ENCODE measurements at regions not wholly inside any gene's neighbourhood (a gene's known extent, or its start where the extent isn't known, plus 50 kb on each side); places are given as distances from the start of the nearest gene placed in this dataset.

GRCh38 chr7:18402488-18403183 lies 92.9 kb upstream of the HDAC9 start:
- no peak for DNase-seq
- intact Hi-C loops (cut with micrococcal nuclease): no loop called here
- Mint-ChIP-seq H3K36me3 (no peaks in the 10 kb centered on the region), H3K9me3 (no peaks in the 10 kb centered on the region), H3K4me3 (no peak overlapping the region), H3K27ac (no peak overlapping the region), H3K4me1 (no peaks in the 10 kb centered on the region), H3K27me3 (peaks cover 2 to 6% of the 10 kb centered on the region in 2 donors)
- no peak overlapping the region for H3K4me3 ChIP-seq (ENCODE audit: low read length in 2 of 2)
- ChIA-PET CTCF (ENCODE audit: partially characterized antibody) (no interaction called here), POLR2A (ENCODE audit: partially characterized antibody) (no interaction called here)
- no peaks in the 10 kb centered on the region for H3K36me3 ChIP-seq (ENCODE audit: insufficient read depth, low read length)
- no peaks in the 10 kb centered on the region for H3K4me1 ChIP-seq (ENCODE audit: insufficient read depth, low read length)
- H3K27me3 ChIP-seq (ENCODE audit: insufficient read depth, low read length): no peaks in the 10 kb centered on the region
- no peak overlapping the region for H3K27ac ChIP-seq (ENCODE audit: low read depth, low read length)
- no peaks in the 10 kb centered on the region for H3K9me3 ChIP-seq (ENCODE audit: control insufficient read depth in 1 of 2, low read length in 2 of 2)

DNA sequence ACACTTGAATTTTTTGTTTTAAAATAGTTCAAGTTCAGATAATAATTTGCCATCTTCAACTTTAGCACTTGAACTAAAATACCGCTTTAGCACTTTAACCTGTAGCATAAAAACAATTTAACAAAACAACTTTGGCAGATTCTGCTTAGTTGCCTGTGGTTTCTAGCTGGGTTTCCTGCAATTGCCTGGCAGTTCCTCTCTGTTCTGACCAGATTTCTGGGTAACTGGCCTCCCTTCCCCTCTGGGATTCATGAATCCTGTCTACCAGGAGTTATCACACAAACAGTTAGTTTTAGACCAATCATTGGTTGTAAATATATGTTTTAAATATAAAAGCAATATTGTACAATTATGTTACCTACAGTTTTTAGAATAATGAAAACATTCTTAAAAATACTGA lies 89.8 kb upstream of the HDAC9 start:
- Mint-ChIP-seq H3K36me3 (no peaks in the 10 kb centered on the region), H3K27ac (no peak overlapping the region), H3K27me3 (peaks cover 2 to 5% of the 10 kb centered on the region in 2 donors), H3K4me3 (no peak overlapping the region), H3K4me1 (no peaks in the 10 kb centered on the region), H3K9me3 (no peaks in the 10 kb centered on the region)
- no peak for DNase-seq
- H3K27me3 ChIP-seq (ENCODE audit: insufficient read depth, low read length): no peaks in the 10 kb centered on the region
- ChIA-PET POLR2A (ENCODE audit: partially characterized antibody) (interaction anchor here (0.7 kb wide), 1 partner anchor 1285 kb away, joined by 3 read pairs; no protein-coding TSS in a partner anchor), CTCF (ENCODE audit: partially characterized antibody) (no interaction called here)
- H3K36me3 ChIP-seq (ENCODE audit: insufficient read depth, low read length): no peaks in the 10 kb centered on the region
- intact Hi-C loops (cut with micrococcal nuclease): no loop called here
- no peaks in the 10 kb centered on the region for H3K9me3 ChIP-seq (ENCODE audit: control insufficient read depth in 1 of 2, low read length in 2 of 2)
- H3K4me1 ChIP-seq (ENCODE audit: insufficient read depth, low read length): no peaks in the 10 kb centered on the region
- H3K27ac ChIP-seq (ENCODE audit: low read depth, low read length): no peak overlapping the region
- no peak overlapping the region for H3K4me3 ChIP-seq (ENCODE audit: low read length in 2 of 2)

DNA sequence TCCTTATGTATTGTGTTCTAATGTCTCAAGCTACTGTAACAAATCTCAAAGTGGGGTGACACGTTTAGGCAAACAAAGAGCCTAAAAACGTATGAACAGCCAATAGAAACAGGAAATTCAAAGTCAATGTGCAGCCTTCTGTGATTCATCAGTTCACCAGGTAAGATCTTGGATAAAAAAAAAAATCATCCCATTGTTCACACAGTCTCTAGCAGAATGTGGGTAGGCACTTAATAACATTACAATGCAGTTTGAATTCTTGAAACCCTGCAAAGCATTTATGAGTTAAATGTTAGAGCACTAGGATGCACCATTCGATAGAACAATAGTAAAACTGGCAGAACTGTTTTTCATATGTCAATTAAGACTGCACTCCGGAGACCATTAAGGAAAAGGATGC lies 88.2 kb upstream of the HDAC9 start:
- H3K27me3 ChIP-seq (ENCODE audit: insufficient read depth, low read length): no peaks in the 10 kb centered on the region
- ChIA-PET POLR2A (ENCODE audit: partially characterized antibody) (no interaction called here), CTCF (ENCODE audit: partially characterized antibody) (no interaction called here)
- no peak overlapping the region for H3K27ac ChIP-seq (ENCODE audit: low read depth, low read length)
- no peak for DNase-seq
- H3K4me1 ChIP-seq (ENCODE audit: insufficient read depth, low read length): no peaks in the 10 kb centered on the region
- Mint-ChIP-seq H3K9me3 (no peaks in the 10 kb centered on the region), H3K4me1 (no peaks in the 10 kb centered on the region), H3K27ac (no peak overlapping the region), H3K27me3 (peaks cover 2% of the 10 kb centered on the region in 2 donors), H3K4me3 (no peak overlapping the region), H3K36me3 (no peaks in the 10 kb centered on the region)
- intact Hi-C loops (cut with micrococcal nuclease): no loop called here
- H3K36me3 ChIP-seq (ENCODE audit: insufficient read depth, low read length): no peaks in the 10 kb centered on the region
- H3K9me3 ChIP-seq (ENCODE audit: control insufficient read depth in 1 of 2, low read length in 2 of 2): no peaks in the 10 kb centered on the region
- H3K4me3 ChIP-seq (ENCODE audit: low read length in 2 of 2): no peak overlapping the region

- H3K9me3 Mint-ChIP-seq: no peaks in the 10 kb centered on the region
- intact Hi-C loops (cut with micrococcal nuclease): no loop called here
- ChIA-PET CTCF (ENCODE audit: partially characterized antibody) (no interaction called here), POLR2A (ENCODE audit: partially characterized antibody) (no interaction called here)
- Histone ChIP-seq H3K27ac (ENCODE audit: low read depth, low read length) (no peak overlapping the region), H3K4me1 (ENCODE audit: insufficient read depth, low read length) (no peaks in the 10 kb centered on the region), H3K27me3 (ENCODE audit: insufficient read depth, low read length) (no peaks in the 10 kb centered on the region), H3K4me3 (ENCODE audit: low read length in 2 of 2) (no peak overlapping the region), H3K9me3 (ENCODE audit: control insufficient read depth in 1 of 2, low read length in 2 of 2) (no peaks in the 10 kb centered on the region), H3K36me3 (ENCODE audit: insufficient read depth, low read length) (no peaks in the 10 kb centered on the region)
- no peaks in the 10 kb centered on the region for H3K4me1 Mint-ChIP-seq
- no peak for DNase-seq
- peaks cover 2% of the 10 kb centered on the region in 2 donors for H3K27me3 Mint-ChIP-seq
- no peak overlapping the region for H3K4me3 Mint-ChIP-seq
- no peaks in the 10 kb centered on the region for H3K36me3 Mint-ChIP-seq
- H3K27ac Mint-ChIP-seq: no peak overlapping the region
Observed at GRCh38 chr7:18408461-18408860, 87.1 kb upstream of the HDAC9 start.

GRCh38 chr7:18408868-18409267 lies 86.7 kb upstream of the HDAC9 start:
- intact Hi-C loops (cut with micrococcal nuclease): no loop called here
- ChIA-PET POLR2A (ENCODE audit: partially characterized antibody) (no interaction called here), CTCF (ENCODE audit: partially characterized antibody) (no interaction called here)
- H3K27me3 ChIP-seq (ENCODE audit: insufficient read depth, low read length): no peaks in the 10 kb centered on the region
- H3K4me3 Mint-ChIP-seq: no peak overlapping the region
- H3K9me3 Mint-ChIP-seq: no peaks in the 10 kb centered on the region
- H3K27me3 Mint-ChIP-seq: peaks cover under 1% of the 10 kb centered on the region in 2 donors
- no peak overlapping the region for H3K27ac Mint-ChIP-seq
- no peaks in the 10 kb centered on the region for H3K36me3 Mint-ChIP-seq
- H3K4me1 Mint-ChIP-seq: no peaks in the 10 kb centered on the region
- no peaks in the 10 kb centered on the region for H3K4me1 ChIP-seq (ENCODE audit: insufficient read depth, low read length)
- H3K9me3 ChIP-seq (ENCODE audit: control insufficient read depth in 1 of 2, low read length in 2 of 2): no peaks in the 10 kb centered on the region
- no peaks in the 10 kb centered on the region for H3K36me3 ChIP-seq (ENCODE audit: insufficient read depth, low read length)
- no peak overlapping the region for H3K4me3 ChIP-seq (ENCODE audit: low read length in 2 of 2)
- no peak for DNase-seq
- no peak overlapping the region for H3K27ac ChIP-seq (ENCODE audit: low read depth, low read length)

DNA sequence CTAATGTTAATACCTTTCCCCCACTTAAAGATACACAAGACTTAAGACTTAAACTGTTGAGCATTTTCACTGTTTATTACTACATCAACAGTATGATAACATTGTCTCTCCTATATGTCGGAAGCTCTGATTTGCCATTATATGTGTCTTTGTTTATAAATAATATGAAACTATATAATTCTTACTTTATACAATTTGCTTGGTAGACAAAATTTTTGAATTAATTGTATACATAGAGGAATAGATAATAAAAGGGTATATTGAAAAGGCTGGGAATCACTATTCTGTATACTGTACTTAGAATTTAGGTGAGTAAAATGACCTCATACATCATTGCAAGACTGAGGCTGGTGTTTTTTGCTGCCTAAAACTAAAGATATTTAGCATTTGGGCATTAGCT lies 82.1 kb upstream of the HDAC9 start:
- CTCF ChIA-PET (ENCODE audit: partially characterized antibody): no interaction called here
- no peaks in the 10 kb centered on the region for H3K36me3 ChIP-seq (ENCODE audit: insufficient read depth, low read length)

DNA sequence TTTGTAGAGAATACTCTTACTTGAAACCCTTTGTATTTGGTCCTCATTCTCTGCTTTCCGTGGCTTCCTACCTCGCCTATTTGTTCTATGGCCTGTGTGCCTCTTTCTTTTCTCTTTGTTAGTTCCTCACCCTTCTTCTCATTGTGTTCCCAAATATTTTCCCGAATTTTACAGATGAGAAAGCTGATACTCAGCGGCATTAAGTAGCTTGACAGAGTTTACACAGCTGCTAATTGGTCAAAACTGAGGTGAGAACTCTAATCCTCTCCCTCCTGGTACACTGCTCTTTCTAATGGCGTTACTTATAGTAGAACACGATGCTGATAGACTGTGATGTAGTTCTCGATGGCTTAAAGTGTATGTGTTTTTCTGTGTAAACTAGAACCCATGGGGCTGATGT lies 80.7 kb upstream of the HDAC9 start:
- CTCF ChIA-PET (ENCODE audit: partially characterized antibody): no interaction called here
- no peaks in the 10 kb centered on the region for H3K27me3 ChIP-seq (ENCODE audit: insufficient read depth, low read length)
- no peaks in the 10 kb centered on the region for H3K9me3 ChIP-seq (ENCODE audit: control insufficient read depth in 1 of 2, low read length in 2 of 2)
- intact Hi-C loops (cut with micrococcal nuclease): no loop called here
- H3K36me3 ChIP-seq (ENCODE audit: insufficient read depth, low read length): no peaks in the 10 kb centered on the region
- H3K4me1 Mint-ChIP-seq: no peaks in the 10 kb centered on the region
- H3K9me3 Mint-ChIP-seq: peaks cover 0 to 2% (median 0%) of the 10 kb centered on the region in 8 donors
- H3K27ac Mint-ChIP-seq: no peak overlapping the region
- H3K27ac ChIP-seq (ENCODE audit: low read depth, low read length): no peak overlapping the region
- POLR2A ChIA-PET (ENCODE audit: partially characterized antibody): no interaction called here
- H3K4me3 ChIP-seq (ENCODE audit: low read length in 2 of 2): no peak overlapping the region
- no peak overlapping the region for H3K4me3 Mint-ChIP-seq
- peaks cover 0 to 1% of the 10 kb centered on the region in 2 donors for H3K27me3 Mint-ChIP-seq
- no peak for DNase-seq
- no peaks in the 10 kb centered on the region for H3K4me1 ChIP-seq (ENCODE audit: insufficient read depth, low read length)
- no peaks in the 10 kb centered on the region for H3K36me3 Mint-ChIP-seq

More for the DNA sequence above, 82.1 kb upstream of the HDAC9 start:
- Histone ChIP-seq H3K27me3 (ENCODE audit: insufficient read depth, low read length) (no peaks in the 10 kb centered on the region), H3K4me1 (ENCODE audit: insufficient read depth, low read length) (no peaks in the 10 kb centered on the region), H3K27ac (ENCODE audit: low read depth, low read length) (no peak overlapping the region), H3K4me3 (ENCODE audit: low read length in 2 of 2) (no peak overlapping the region), H3K9me3 (ENCODE audit: control insufficient read depth in 1 of 2, low read length in 2 of 2) (no peaks in the 10 kb centered on the region)
- no peaks in the 10 kb centered on the region for H3K4me1 Mint-ChIP-seq
- peaks cover 0 to 1% of the 10 kb centered on the region in 2 donors for H3K27me3 Mint-ChIP-seq
- POLR2A ChIA-PET (ENCODE audit: partially characterized antibody): no interaction called here
- H3K4me3 Mint-ChIP-seq: no peak overlapping the region
- no peaks in the 10 kb centered on the region for H3K36me3 Mint-ChIP-seq
- no peak for DNase-seq
- intact Hi-C loops (cut with micrococcal nuclease): no loop called here
- H3K9me3 Mint-ChIP-seq: peaks cover 0 to 2% (median 0%) of the 10 kb centered on the region in 8 donors
- H3K27ac Mint-ChIP-seq: no peak overlapping the region

- H3K27ac Mint-ChIP-seq: no peak overlapping the region
- no peaks in the 10 kb centered on the region for H3K9me3 ChIP-seq (ENCODE audit: control insufficient read depth in 1 of 2, low read length in 2 of 2)
- peaks cover 0 to 1% of the 10 kb centered on the region in 2 donors for H3K27me3 Mint-ChIP-seq
- no peak overlapping the region for H3K27ac ChIP-seq (ENCODE audit: low read depth, low read length)
- H3K9me3 Mint-ChIP-seq: peaks cover 0 to 2% (median 0%) of the 10 kb centered on the region in 8 donors
- no peaks in the 10 kb centered on the region for H3K36me3 Mint-ChIP-seq
- H3K4me3 Mint-ChIP-seq: no peak overlapping the region
- POLR2A ChIA-PET (ENCODE audit: partially characterized antibody): no interaction called here
- intact Hi-C loops (cut with micrococcal nuclease): no loop called here
- H3K27me3 ChIP-seq (ENCODE audit: insufficient read depth, low read length): no peaks in the 10 kb centered on the region
- H3K4me1 ChIP-seq (ENCODE audit: insufficient read depth, low read length): no peaks in the 10 kb centered on the region
- no peaks in the 10 kb centered on the region for H3K36me3 ChIP-seq (ENCODE audit: insufficient read depth, low read length)
- no peak for DNase-seq
- H3K4me1 Mint-ChIP-seq: no peaks in the 10 kb centered on the region
- no peak overlapping the region for H3K4me3 ChIP-seq (ENCODE audit: low read length in 2 of 2)
- CTCF ChIA-PET (ENCODE audit: partially characterized antibody): interaction anchor here (0.9 kb wide), 1 partner anchor 59 kb away, joined by 3 read pairs; no protein-coding TSS in a partner anchor
Observed at GRCh38 chr7:18416988-18417387, 78.6 kb upstream of the HDAC9 start.
